ENCODE measurements at regions not wholly inside any gene's neighbourhood (a gene's known extent, or its start where the extent isn't known, plus 50 kb on each side); places are given as distances from the start of the nearest gene placed in this dataset.

DNA sequence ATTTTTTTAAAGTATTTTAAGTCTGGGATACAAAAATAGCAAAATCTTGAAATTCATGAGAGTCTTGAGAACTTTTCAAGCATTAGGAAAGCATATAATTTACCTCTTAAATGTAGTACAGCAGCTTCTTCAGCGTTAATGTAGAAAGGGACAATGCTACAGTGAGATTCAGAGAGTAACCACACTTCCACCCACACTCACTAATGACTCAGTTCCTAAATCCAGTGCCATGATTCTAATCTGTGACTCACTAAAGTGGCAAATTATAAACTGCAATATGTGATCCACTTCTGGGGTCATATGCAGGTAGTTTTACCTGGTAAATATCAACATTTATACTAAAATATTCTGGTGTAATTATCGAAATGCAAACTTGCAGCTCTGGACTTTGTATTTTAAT, 434.5 kb upstream of the TUSC1 start:
- WGBS, 3 donors: 80 to 92% (median 84%) methylated on average over 2 of the region's 2 CpGs

DNA sequence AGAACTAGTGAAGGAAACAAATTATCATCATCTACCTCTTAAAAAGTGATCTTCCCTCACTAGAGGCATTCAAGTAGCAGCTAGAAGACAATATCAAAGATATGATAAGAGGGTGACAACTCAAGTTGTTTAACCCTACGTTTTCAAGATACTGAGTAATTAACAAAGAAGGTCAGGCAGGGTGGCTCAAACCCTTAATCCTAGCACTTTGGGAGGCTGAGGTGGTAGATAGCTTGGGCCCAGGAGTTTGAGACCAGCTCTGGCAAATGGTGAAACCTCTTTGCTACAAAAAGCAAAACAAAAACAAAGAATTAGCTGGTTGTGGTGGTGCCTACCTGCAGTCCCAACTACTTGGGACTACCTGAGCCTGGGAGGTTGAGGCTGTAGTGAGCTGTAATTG, 408.2 kb upstream of the TUSC1 start:
- TF ChIP-seq EP300 (IDR thresholded peaks at IDR 0.05) (no peak), POLR2A (IDR thresholded peaks at IDR 0.05) (no peak)
- TF ChIP-seq, protein P1, sequence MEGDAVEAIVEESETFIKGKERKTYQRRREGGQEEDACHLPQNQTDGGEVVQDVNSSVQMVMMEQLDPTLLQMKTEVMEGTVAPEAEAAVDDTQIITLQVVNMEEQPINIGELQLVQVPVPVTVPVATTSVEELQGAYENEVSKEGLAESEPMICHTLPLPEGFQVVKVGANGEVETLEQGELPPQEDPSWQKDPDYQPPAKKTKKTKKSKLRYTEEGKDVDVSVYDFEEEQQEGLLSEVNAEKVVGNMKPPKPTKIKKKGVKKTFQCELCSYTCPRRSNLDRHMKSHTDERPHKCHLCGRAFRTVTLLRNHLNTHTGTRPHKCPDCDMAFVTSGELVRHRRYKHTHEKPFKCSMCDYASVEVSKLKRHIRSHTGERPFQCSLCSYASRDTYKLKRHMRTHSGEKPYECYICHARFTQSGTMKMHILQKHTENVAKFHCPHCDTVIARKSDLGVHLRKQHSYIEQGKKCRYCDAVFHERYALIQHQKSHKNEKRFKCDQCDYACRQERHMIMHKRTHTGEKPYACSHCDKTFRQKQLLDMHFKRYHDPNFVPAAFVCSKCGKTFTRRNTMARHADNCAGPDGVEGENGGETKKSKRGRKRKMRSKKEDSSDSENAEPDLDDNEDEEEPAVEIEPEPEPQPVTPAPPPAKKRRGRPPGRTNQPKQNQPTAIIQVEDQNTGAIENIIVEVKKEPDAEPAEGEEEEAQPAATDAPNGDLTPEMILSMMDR (IDR thresholded peaks at IDR 0.05): no peak
- H3K4me1 ChIP-seq (ENCODE audit: insufficient read depth): no peaks in the 10 kb centered on the region
- no peak overlapping the region for H3K27ac ChIP-seq
- H3K9me3 ChIP-seq: no peaks in the 10 kb centered on the region
- no peaks in the 10 kb centered on the region for H3K27me3 ChIP-seq
- no peak for DNase-seq
- no peaks in the 10 kb centered on the region for H3K36me3 ChIP-seq
- 33 to 54% (median 34%) methylated on average over 1 of the region's 1 CpG for WGBS, 3 donors
- H3K4me3 ChIP-seq: no peak overlapping the region
- intact Hi-C loops (cut with DNase I): no loop called here

More for the DNA sequence above, 434.5 kb upstream of the TUSC1 start:
- Histone ChIP-seq H3K4me1 (ENCODE audit: insufficient read depth) (no peaks in the 10 kb centered on the region), H3K27me3 (peaks cover 4% of the 10 kb centered on the region), H3K4me3 (no peak overlapping the region), H3K9me3 (no peaks in the 10 kb centered on the region), H3K27ac (no peak overlapping the region), H3K36me3 (no peaks in the 10 kb centered on the region)
- intact Hi-C loops (cut with DNase I): no loop called here
- DNase-seq: no peak
- TF ChIP-seq POLR2A (IDR thresholded peaks at IDR 0.05) (no peak), EP300 (IDR thresholded peaks at IDR 0.05) (no peak)
- TF ChIP-seq, protein P1 (IDR thresholded peaks at IDR 0.05): no peak

DNA sequence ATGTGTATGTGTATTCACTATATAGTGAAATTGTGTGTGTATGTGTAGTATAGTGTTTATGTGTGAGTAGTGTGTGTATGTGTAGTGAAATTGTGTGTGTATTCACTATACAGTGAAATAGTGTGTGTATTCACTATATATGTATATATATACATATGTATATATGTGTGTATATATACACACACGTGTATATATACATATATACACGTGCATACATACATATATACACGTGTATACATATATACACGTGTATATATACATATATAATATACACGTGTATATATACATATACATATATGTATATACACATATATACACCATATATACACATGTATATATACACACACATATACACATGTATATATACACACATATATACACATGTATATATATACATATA, 403.6 kb upstream of the TUSC1 start:
- no peaks in the 10 kb centered on the region for H3K9me3 ChIP-seq
- no peak for DNase-seq
- no peak overlapping the region for H3K4me3 ChIP-seq
- intact Hi-C loops (cut with DNase I): no loop called here
- H3K36me3 ChIP-seq: no peaks in the 10 kb centered on the region
- TF ChIP-seq POLR2A (IDR thresholded peaks at IDR 0.05) (no peak), EP300 (IDR thresholded peaks at IDR 0.05) (no peak)
- TF ChIP-seq, protein P1 (IDR thresholded peaks at IDR 0.05): no peak
- no peak overlapping the region for H3K27ac ChIP-seq
- H3K4me1 ChIP-seq (ENCODE audit: insufficient read depth): no peaks in the 10 kb centered on the region
- 64 to 76% (median 72%) methylated on average over 5 of the region's 5 CpGs for WGBS, 3 donors
- H3K27me3 ChIP-seq: no peaks in the 10 kb centered on the region

DNA sequence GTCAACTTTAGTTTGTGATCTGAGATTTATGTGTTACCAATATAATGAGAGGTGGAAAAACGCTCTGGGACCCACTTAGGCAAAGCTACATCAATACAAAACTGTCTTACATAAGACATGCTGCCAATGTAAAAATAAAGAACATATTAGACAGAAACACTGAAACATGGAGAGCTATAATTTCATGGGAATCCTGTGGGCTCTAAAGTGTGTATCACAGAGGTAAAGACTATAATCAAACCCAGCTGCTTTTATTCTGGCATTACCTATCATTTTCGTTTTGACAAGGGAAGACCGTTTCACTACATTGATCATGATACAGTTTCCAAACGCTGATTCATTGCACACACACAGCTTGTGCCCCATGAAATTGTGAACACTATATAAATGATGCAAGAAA, 400.5 kb upstream of the TUSC1 start:
- no peak for DNase-seq
- no peaks in the 10 kb centered on the region for H3K27me3 ChIP-seq
- TF ChIP-seq, protein P1 (IDR thresholded peaks at IDR 0.05): no peak
- TF ChIP-seq EP300 (IDR thresholded peaks at IDR 0.05) (no peak), POLR2A (IDR thresholded peaks at IDR 0.05) (no peak)
- H3K4me1 ChIP-seq (ENCODE audit: insufficient read depth): no peaks in the 10 kb centered on the region
- H3K4me3 ChIP-seq: no peak overlapping the region
- 59 to 75% (median 65%) methylated on average over 4 of the region's 4 CpGs for WGBS, 3 donors
- no peak overlapping the region for H3K27ac ChIP-seq
- intact Hi-C loops (cut with DNase I): no loop called here
- H3K9me3 ChIP-seq: no peaks in the 10 kb centered on the region
- H3K36me3 ChIP-seq: no peaks in the 10 kb centered on the region

DNA sequence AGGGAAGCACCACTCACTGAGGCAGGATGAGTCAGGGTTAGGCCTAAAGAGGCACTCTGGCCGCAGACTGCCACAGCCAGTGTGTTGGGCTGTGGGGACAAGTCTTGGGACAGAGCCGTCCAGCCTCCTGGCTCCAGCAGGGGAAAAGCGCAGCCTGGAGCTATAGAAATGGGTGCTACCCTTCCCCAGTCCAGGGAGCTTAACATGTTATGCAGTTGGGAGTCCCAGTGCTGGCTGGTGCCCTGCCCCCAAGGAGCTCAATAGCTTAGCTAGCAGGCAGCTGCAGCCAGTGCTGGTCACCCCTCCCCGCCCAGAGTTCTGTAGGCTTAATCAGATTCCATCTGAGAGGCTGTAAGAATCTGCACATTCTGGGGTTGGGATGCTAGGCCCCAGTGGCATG, 399.6 kb upstream of the TUSC1 start:
- H3K4me3 ChIP-seq: no peak overlapping the region
- no peaks in the 10 kb centered on the region for H3K4me1 ChIP-seq (ENCODE audit: insufficient read depth)
- H3K27me3 ChIP-seq: no peaks in the 10 kb centered on the region
- no peak for DNase-seq
- WGBS, 3 donors: 83 to 98% (median 85%) methylated on average over 4 of the region's 4 CpGs
- intact Hi-C loops (cut with DNase I): no loop called here
- no peaks in the 10 kb centered on the region for H3K36me3 ChIP-seq
- TF ChIP-seq POLR2A (IDR thresholded peaks at IDR 0.05): no peak
- no peak for TF ChIP-seq EP300 (IDR thresholded peaks at IDR 0.05)
- no peak overlapping the region for H3K27ac ChIP-seq
- no peaks in the 10 kb centered on the region for H3K9me3 ChIP-seq
